Cardiac fibroblast (primary cell): ENCODE measurements at regions not wholly inside any gene's neighbourhood (a gene's known extent, or its start where the extent isn't known, plus 50 kb on each side); places are given as distances from the start of the nearest gene placed in this dataset.

Experiments
- DNase-seq, 2 donors: peaks; one replicate each; pipeline versions ENCODE4 v3.0.0 to v3.0.0-alpha.2; 2010; ENCODE audit warnings: low read depth in 2 of 2
- H3K4me3 ChIP-seq, 2 donors: replicated peaks in 1 of 2; 1 replicate in 1 of 2; 2 replicates in 1 of 2; pipeline ENCODE4 v1.5.1; 2011; ENCODE audit warnings: low read depth in 2 of 2, low read length in 2 of 2, mild to moderate bottlenecking in 2 of 2, moderate library complexity in 1 of 2
- TF ChIP-seq, protein P1 (sequence below): IDR thresholded peaks from one replicate; pipeline ENCODE4 v1.5.1; 2011; ENCODE audit warnings: low read depth, mild to moderate bottlenecking, low read length, inconsistent platforms

DNA sequence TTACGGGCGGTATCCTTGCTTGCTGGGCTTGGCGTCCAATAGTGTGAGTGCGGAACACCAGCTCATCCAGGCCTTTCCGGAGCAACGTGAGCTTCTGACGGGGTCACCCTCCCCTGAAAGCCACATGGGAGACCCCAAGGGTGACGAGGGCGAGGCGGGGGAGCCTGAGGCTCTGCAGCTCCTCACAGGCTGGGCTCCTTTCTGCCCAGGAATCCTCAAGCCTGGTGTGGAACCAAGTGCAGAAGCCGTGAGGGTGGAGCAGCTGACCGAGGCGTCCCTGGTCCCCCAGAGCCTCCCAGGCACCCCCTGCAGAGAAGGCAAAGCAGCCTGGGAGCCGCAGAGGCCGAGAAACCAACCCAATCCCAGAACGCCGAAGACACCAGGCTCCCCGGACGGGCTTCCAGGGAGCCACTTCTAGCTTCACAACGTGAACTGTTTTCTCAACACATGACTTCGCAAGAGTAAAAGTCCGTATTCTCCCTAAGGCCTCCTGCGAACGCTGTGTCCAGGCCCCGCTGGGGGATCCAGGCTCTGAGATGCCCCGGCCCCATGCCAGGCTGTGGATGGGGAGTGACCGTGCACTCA lies 530.3 kb downstream of the BRD1 start:
- no peak for DNase-seq
- TF ChIP-seq, protein P1, sequence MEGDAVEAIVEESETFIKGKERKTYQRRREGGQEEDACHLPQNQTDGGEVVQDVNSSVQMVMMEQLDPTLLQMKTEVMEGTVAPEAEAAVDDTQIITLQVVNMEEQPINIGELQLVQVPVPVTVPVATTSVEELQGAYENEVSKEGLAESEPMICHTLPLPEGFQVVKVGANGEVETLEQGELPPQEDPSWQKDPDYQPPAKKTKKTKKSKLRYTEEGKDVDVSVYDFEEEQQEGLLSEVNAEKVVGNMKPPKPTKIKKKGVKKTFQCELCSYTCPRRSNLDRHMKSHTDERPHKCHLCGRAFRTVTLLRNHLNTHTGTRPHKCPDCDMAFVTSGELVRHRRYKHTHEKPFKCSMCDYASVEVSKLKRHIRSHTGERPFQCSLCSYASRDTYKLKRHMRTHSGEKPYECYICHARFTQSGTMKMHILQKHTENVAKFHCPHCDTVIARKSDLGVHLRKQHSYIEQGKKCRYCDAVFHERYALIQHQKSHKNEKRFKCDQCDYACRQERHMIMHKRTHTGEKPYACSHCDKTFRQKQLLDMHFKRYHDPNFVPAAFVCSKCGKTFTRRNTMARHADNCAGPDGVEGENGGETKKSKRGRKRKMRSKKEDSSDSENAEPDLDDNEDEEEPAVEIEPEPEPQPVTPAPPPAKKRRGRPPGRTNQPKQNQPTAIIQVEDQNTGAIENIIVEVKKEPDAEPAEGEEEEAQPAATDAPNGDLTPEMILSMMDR: no peak

GRCh38 chr22:49296561-49296960 lies 531.1 kb downstream of the BRD1 start:
- no peak overlapping the region for H3K4me3 ChIP-seq
- TF ChIP-seq, protein P1: no peak
- DNase-seq: no peak

More for the DNA sequence above, 530.3 kb downstream of the BRD1 start:
- no peak overlapping the region for H3K4me3 ChIP-seq

- H3K4me3 ChIP-seq: no peak overlapping the region
- DNase-seq: no peak
- TF ChIP-seq, protein P1: no peak
These were observed 531.7 kb downstream of the BRD1 start for GRCh38 chr22:49295851-49296560.

GRCh38 chr22:49295465-49295743 lies 532.3 kb downstream of the BRD1 start:
- TF ChIP-seq, protein P1: no peak
- H3K4me3 ChIP-seq: no peak overlapping the region
- no peak for DNase-seq

DNA sequence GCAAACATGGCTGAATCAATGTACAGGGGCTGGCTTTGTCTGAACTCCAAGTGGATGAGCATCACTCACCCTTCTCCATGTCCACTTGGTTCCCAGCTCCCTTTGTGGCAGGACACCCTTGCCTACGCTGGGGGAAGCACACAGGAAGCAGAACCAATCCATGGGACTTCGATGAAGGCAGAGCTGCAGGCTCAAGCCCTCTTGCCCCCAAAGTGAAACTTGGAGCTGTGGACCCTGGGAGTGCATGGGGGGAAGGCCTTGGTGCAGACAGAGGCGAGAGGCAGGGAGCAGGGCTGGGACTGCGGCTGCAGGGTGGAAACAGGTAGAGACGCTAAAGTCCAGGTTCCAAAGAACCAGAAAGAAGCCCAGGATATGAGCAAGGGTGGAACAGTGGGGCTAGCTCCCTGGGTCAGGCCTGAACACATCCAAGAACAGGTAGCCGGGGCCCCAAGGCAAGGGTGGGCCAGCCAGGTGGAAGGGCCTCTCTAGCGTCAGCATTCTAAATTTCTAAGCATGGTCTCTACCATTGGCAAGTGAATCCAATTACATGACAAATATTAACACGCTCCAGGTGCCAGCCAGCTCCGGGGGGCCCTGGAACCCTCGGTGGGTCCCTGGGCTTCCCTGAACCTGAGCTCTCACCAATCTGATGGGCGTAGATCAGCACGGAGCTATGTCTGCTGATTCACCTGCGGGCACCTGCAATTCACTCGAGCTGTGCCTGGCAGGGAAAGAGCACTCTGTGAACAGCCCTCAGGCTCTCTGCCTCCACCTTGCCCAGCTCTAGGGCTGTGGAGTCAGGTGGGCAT lies 532.8 kb downstream of the BRD1 start:
- TF ChIP-seq, protein P1: no peak
- DNase-seq: no peak

GRCh38 chr22:49292909-49293308 lies 534.8 kb downstream of the BRD1 start:
- TF ChIP-seq, protein P1: no peak
- H3K4me3 ChIP-seq: no peak overlapping the region
- DNase-seq: no peak

More for the DNA sequence above, 532.8 kb downstream of the BRD1 start:
- H3K4me3 ChIP-seq: no peak overlapping the region
